Activated CD4-positive, CD25-positive, alpha-beta regulatory T cell (primary cell): ENCODE measurements at regions not wholly inside any gene's neighbourhood (a gene's known extent, or its start where the extent isn't known, plus 50 kb on each side); places are given as distances from the start of the nearest gene placed in this dataset.

Experiments used
- DNase-seq, 4 experiments: peaks; one replicate each; lab custom pipeline; 2025; lab: John Stamatoyannopoulos, UW

GRCh38 chr6:87806635-87807034 is 104.6 kb upstream of the AKIRIN2 start:
- DNase-seq: no peak

GRCh38 chr6:87806099-87806498 is 104.1 kb upstream of the AKIRIN2 start:
- DNase-seq: no peak

GRCh38 chr6:87803791-87804190 is 101.8 kb upstream of the AKIRIN2 start:
- no peak for DNase-seq

GRCh38 chr6:87799651-87800050 is 97.6 kb upstream of the AKIRIN2 start:
- DNase-seq: no peak

GRCh38 chr6:87798393-87799278 is 96.6 kb upstream of the AKIRIN2 start:
- no peak for DNase-seq

GRCh38 chr6:87794922-87795885 is 93.2 kb upstream of the AKIRIN2 start:
- no peak for DNase-seq

- DNase-seq: no peak
Measured at GRCh38 chr6:87793315-87793714, 91.3 kb upstream of the AKIRIN2 start.

GRCh38 chr6:87791982-87792381 is 89.9 kb upstream of the AKIRIN2 start:
- no peak for DNase-seq

GRCh38 chr6:87791485-87791884 is 89.5 kb upstream of the AKIRIN2 start:
- DNase-seq: no peak

- no peak for DNase-seq
Measured at GRCh38 chr6:87791029-87791428, 89.0 kb upstream of the AKIRIN2 start.

- DNase-seq: no peak
Measured at GRCh38 chr6:87789900-87790290, 87.9 kb upstream of the AKIRIN2 start.

GRCh38 chr6:87789198-87789899 is 87.3 kb upstream of the AKIRIN2 start:
- DNase-seq: no peak

- DNase-seq: no peak
Measured at GRCh38 chr6:87788141-87788540, 86.1 kb upstream of the AKIRIN2 start.

GRCh38 chr6:87785229-87785862 is 83.3 kb upstream of the AKIRIN2 start:
- no peak for DNase-seq

GRCh38 chr6:87784690-87785089 is 82.7 kb upstream of the AKIRIN2 start:
- DNase-seq: no peak

GRCh38 chr6:87784051-87784450 is 82.0 kb upstream of the AKIRIN2 start:
- DNase-seq: no peak

GRCh38 chr6:87779542-87779941 is 77.5 kb upstream of the AKIRIN2 start:
- DNase-seq: no peak

- DNase-seq: no peak
Measured at GRCh38 chr6:87772597-87773530, 70.8 kb upstream of the AKIRIN2 start.

- no peak for DNase-seq
Measured at GRCh38 chr6:87767478-87767877, 65.4 kb upstream of the AKIRIN2 start.

- no peak for DNase-seq
Measured at GRCh38 chr6:87766211-87766610, 64.2 kb upstream of the AKIRIN2 start.

- DNase-seq: no peak
Measured at GRCh38 chr6:87763901-87764300, 61.9 kb upstream of the AKIRIN2 start.
